HG02852 (cell line): ENCODE measurements at regions not wholly inside any gene's neighbourhood (a gene's known extent, or its start where the extent isn't known, plus 50 kb on each side); places are given as distances from the start of the nearest gene placed in this dataset.
"Not testable (repeated sequence)": the region's sequence is repeated elsewhere in the genome, so short reads cannot be mapped to it uniquely, and the experiment has no call there.

Source experiments
- ATAC-seq: cut with Tn5 transposase; IDR thresholded peaks from one replicate; pipeline ENCODE4 v1.9.1; 2021; ENCODE audit warnings: mild to moderate bottlenecking, moderate library complexity; ENCODE audit not compliant: unreplicated experiment

DNA sequence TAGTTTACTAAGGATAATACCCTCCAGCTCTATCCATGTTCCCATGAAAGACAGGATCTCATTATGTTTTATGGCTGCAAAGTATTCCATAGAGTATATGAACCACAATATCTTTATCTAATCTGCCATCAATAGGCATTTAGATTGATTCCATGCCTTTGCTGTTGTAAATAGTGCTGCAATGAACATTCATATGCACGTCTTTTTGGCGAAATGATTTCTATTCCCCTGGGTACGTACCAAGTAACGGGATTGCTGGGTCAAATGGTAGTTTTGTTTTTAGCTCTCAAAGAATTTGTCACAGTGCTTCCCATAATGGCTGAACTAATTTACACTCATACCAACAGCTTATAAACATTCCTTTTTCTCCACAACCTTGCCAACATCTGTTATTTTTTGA is 750.9 kb downstream of the BRINP3 start:
- ATAC-seq = no peak

DNA sequence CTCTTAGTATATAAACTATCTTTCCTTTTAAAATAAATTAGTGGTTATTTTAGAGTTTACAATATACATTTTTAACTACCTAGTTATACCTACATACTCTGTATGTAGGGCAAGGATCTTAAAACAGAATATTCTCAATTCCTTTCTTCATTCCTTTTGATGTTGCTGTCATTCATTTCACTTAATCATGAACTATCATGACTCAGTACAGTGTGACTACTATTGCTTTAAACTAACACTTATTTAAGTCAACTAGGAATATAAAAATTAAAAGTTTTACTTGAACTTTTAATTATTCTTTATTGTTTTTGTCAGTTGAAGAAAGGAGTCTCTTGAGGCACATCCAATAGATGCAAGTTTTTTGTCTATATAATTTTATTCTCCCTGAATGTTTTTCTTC is 726.4 kb downstream of the BRINP3 start:
- no peak for ATAC-seq

DNA sequence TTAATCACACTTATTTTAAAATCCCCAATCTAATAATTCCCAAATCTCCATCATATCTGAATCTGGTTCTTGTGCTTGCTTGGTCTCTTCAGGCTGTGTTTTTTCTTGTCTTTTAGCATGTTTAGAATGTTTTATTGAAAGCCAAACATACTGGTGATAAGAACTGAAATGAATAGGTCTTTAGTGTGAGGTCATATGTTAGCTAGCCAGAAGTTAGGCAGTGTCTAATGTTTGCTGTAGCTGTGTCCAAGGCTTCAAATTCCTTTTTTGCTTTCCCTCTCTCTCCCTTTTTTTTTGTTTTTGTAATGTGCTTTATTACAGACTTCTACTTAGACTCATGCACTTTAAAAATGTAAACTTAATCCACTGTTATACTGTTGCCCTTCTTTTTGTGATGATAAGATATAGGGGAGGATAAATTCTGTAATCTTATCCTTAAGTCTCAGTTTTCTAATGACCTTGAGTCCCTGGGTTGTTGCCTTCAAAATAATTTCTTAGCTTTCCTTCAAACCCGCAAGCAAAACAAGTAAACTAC is 725.1 kb downstream of the BRINP3 start:
- ATAC-seq = no peak

DNA sequence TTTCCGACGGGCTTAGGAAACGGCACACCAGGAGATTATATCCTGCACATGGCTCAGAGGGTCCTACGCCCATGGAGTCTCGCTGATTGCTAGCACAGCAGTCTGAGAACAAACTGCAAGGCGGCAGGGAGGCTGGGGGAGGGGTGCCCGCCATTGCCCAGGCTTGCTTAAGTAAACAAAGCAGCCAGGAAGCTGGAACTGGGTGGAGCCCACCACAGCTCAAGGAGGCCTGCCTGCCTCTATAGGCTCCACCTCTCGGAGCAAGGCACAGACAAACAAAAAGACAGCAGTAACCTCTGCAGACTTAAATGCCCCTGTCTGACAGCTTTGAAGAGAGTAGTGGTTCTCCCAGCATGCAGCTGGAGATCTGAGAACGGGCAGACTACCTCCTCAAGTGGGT is 722.6 kb downstream of the BRINP3 start:
- ATAC-seq = not testable (repeated sequence)

DNA sequence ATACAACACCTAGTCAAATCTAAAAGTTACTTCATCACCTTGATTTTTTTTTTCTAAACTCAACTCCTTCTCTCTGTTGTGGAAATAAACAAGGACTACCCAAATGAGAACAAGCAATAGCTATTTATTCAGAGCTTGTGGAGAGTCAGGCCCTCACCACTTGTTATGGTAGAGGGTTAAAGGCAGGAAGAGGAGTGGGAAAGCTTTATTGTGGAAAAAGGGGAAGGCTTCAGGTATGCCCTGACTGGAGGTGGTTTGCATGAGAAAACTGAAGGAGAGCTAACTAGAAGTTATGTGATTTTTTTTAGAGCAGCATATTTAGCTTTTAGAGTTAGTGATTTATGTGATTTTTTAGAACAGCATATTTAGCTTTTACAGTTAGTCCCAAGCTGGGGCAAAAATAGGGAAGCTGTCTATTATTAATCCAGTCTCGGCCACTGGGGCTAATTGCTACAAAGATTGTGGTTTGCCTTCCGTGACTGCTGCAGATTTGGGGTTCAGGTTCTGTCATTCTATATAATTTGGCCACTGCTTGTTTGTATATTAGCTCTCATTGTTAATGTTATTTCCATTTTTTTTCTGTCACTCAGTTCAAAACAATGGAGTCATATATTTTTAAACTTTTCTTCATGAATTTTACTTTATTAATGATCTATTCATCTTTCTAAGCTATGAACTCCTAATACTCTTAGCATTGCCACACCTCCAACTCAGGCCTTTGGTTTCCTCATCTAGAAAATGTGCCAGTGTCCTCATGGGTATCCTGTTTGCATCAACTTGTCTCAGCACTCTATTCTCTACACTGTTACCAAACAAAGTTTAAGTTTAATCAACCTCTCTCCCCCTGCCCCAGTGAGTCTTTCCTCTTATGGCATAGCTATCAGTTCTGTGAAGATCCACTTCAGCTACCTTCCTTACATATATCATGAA is 713.0 kb downstream of the BRINP3 start:
- no peak for ATAC-seq

DNA sequence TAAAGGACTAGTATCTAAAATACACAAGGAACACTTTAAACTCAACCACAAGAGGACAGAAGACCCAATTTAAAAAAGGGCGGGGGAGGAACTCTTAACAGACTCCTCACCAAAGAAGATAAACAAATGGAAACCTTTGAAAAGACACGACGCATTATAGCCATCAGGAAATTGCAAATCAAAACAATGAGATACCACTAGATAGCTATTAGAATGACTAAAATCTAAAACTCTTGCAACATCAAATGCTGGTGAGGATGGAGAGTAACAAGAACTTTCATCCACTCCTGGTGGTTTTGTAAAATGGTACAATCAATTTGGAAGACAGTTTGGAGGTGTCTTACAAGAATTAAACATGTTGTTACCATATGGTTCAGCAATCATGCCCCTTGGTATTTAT is 708.2 kb downstream of the BRINP3 start:
- ATAC-seq = no peak

DNA sequence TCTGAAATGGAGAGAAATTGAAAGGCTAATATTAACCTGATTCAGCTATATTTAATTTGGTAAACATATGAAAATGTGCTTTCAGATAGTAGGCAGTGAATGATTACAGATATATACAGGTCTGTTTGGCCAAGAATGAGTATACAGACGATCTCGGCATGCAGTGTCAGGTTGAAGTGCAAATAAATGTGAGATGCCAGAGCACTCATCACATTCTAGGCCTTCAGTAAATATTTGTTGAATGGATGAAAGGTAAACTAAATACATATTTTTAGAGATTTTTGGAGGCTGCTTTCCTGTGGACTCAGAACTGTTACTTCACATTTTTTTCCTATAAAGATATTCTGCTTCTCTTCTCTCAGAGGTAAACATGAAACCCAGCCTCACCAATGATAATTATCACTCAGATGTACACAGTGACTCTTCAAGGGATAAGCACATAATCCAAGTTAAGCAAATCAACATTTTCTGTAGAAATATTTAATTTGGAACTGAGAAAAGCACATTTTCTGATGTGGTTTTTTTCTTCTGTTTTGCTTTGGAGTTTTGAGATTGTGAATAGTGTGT is 702.9 kb downstream of the BRINP3 start:
- no peak for ATAC-seq

DNA sequence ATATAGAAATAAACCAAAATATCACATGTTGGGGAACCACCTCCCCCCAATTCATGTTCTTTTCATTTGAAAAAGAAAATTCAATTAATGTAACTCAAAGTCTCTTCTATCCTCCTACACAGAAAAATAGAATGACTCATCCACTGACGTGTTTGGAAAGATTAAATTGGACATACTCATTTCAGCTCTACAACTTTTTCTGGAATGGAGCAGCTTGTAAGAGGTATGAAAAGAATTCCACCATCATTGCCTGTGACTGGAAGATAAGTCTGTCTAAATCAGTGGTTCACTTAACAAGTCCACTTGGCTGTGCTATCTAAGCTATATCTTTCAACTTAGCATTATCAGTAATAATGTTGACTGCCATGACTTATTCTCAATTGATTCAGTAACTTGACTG is 702.3 kb downstream of the BRINP3 start:
- no peak for ATAC-seq

DNA sequence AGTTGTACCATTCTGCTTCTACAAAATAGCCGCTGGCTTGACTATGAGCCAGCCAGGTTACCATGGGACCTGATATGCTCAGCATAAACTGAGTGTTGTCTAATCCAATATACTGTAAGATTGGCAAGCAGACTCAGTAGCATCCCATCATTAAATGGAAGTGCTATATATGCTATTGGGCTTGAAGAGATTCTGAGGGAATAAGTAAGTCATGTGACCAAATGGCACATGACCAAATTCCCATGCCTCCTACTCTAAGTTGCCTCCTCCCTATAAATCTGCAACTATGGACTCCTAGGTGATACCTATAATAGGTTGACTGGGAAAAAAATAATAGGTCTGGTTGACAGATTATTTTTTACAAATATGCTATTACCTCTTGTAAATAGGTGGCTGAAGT is 698.6 kb downstream of the BRINP3 start:
- no peak for ATAC-seq

DNA sequence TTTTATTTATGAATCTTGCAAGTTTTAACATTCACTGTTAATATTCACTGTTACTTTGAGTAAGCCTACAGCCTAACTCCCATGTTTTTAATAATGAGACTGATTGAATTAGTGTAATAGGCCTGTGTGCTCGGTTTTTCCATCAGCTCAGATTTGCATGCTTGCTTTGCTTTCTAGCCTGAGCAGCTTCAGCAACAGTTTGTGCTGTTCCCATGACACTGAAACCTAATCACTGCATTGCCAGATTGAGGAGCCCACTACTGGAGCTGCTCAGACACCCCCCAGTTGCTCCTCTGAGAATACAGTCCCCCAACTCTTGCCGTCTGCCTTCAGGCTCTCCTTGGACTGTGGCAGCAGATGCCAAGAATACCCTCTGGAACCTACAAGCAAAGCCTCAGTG is 695.4 kb downstream of the BRINP3 start:
- ATAC-seq = no peak

DNA sequence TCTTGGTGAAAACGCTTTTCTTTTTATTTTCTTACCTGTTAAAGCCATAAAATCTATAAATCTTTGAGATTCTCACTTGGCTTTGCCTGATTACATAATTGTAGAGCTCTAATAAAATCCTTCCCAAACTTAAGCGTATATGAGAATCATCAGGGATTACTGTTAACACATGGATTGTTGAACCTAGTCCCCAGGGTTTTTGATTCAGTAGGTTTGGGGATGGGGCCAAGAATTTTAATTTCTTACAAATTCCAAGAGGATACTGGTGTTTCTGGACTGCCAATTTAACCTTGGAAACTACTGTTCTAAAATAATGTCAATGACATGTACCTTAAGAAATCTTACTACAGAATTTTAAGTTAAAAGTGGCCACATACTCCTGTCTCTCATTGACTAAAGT is 694.2 kb downstream of the BRINP3 start:
- no peak for ATAC-seq

DNA sequence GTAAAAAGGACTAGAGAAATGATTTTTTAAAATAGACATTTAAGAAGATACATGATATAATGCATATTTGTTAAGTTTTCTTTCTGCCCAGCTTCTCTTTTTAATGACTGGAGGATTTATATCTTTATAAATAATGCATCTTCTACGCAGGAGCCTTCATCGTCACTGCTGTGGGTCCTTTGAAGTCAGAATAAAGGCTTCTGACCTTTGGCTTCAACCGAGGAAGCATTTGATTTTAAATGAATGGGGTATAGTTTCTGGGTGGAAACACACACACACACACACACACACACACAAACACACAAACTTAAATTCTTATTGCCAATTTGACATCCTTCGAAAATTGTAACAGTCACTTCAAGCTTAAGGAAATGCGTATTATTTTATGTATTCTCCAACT is 690.9 kb downstream of the BRINP3 start:
- no peak for ATAC-seq

DNA sequence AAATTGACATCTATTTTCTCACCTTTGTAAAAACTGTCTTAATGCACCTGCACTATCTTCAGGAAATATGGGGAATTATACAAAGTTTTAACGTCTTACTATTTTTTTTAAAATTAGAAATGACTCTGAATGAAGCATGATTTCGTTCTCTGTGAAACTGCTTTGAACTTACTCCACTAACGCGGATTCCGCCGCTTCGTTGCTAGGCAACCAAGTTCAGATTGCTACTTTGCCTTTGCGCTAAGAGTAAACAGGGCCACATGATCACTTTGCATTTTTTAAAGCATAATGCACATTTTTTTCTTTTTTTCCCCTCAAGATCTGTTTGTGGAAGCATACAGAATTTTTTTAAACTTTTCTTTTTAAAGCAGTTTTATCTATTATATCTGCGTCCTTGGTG is 690.5 kb downstream of the BRINP3 start:
- ATAC-seq = no peak

DNA sequence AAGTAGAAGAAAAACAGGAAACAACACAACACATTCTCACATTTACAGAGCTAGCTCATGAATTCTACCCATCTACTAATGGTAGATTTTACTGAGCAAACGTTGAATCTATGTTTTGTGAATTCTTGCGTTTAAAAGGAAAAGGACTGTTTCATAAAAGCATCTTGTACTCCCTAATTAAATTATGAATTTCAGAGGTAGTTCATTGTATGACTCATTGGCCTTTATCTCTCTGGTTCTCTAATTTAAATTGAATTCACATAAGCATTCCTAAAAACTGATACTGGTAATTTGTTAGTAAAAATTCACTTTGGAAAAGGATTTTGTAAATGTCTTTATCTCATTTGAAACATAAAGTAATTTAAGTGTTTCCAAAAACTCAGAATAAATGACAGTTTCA is 687.3 kb downstream of the BRINP3 start:
- no peak for ATAC-seq

DNA sequence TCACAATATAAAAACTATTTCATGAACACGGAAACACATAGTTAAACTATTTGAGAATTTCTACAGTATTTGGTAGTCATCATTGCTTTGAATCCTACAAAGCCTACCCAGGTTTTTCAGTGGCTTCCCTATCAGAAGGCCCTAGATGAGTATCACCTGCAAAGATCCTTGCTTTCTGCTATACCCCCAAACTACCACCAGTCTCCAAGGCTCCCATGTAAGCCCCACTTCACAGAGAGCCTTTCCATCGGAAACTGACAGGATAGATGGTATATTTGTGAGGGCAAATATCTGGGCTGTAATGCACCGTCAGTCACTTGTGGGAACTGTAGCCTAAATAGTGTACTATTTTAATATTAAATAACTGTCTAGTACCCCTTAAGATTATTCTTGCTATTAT is 674.3 kb downstream of the BRINP3 start:
- ATAC-seq = no peak

DNA sequence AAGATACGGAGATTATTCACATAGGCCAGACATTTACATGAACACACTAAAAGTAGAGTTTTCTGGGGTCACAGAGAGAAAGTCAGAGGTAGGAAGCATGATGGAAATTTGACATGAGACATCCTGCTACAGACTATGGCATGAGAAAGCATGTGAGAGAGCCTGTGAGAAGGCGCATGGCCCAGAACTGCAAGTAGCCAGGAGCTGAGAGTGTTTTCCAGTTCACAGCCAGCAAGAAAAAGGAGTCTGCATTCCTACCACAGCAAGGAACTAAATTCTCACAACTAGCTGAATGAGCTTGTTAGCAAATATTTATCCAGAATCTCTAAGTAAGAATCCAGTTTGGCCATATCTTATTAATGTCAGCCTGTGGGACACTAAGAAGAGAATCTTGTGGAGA is 673.3 kb downstream of the BRINP3 start:
- no peak for ATAC-seq

DNA sequence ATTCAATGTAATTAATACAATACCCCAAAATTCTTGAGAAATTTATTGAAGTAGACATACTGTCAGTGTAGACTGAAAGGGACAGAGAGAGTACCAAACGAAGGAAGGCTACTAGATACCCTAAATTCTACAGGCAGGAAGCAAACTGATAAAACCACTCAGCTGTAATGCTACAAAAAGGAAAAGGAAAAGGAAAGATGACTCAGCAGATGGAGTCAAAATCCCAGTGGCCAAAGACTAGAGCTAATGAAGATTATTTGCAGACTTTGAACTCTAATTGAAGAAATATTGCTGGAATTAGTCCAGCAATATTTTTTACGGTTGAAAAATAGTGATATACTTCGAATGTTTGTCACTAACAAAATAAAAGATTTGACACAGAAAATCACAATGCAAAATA is 671.9 kb downstream of the BRINP3 start:
- no peak for ATAC-seq

DNA sequence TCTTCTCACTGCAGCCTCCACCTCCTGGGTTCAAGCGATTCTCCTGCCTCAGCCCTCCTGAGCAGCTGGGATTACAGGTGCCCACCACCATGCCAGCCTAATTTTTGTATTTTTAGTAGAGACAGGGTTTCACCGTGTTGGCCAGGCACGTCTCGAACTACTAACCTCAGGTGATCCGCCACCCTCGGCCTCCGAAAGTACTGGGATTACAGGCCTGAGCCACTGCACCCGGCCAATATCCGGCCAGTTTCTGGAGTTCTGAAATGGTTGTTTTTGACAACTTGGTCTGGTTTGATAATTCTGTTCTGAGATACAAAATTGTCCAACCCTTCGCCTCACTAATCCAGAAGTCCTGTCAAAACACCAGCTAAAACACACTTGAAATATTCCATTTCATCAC is 667.0 kb downstream of the BRINP3 start:
- ATAC-seq = not testable (repeated sequence)

DNA sequence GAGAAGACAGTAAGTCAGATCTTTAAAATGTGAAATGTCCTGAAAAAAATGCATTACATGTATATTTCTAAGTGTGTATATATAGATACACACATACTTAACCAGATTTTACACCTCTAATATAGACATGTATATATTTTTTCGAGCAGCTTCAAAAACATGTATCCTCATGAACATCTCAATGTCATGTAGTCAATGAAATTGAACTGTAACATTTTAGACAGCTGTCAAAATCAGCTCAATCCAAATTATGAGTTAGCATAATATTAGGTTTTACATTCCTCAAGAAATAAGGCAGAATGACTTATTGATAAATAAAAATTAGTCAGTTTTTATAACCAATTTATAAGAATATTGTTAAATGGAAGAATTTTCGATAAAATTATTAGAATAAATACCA is 665.7 kb downstream of the BRINP3 start:
- ATAC-seq = no peak

DNA sequence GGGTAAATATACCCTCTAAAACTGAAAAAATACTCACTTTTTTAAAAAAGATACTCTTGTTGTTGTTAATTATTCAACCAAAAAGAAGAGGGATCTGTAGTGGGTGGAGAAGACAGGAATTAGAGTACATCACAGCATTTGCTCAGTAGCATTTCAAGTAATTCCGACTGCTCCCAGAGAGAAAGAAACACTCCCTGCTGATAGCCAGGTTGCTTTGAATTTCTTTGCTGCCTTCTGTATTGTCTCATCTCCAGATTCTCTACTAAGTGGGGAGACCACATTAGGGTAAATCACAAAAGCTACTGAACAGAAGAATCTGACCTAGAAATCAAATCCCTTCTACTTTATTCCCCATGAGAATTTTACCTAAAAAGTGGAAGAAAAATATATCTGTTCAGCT is 661.1 kb downstream of the BRINP3 start:
- ATAC-seq = no peak

DNA sequence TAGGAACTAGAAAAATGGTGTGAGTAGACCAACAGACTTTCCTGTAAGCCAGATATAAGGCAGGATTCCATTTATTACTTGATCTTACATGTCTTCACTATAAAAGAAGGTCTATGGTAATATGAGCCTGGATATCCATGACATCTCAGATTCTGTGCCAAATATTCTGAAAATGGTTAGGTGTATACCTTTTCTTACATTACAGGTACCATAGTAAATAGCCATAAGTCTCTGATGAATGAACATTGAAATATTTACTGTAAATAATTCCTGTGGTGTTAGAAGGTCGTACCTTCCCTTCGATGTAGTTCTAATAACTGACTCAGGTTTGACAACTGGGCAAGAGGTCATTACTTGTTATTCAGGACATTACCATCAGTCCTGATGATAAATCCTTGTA is 657.9 kb downstream of the BRINP3 start:
- no peak for ATAC-seq

DNA sequence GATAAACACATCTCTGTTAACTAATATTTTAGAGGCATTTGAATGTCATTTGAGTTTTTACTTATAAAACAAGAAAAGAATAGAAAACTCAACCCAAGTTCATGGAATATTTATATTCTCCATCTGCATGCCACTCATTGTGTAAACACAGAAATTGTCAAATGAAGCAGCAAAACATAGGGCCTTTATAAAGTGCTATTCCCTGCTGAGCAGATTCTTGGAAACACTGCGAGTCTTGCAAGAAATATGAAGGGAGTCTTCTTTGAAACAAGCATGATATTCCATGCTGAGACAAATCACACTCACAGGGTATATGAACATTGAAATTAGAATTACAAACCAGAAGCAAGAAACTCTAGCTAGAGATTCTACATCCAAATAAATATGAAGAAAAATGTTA is 655.8 kb downstream of the BRINP3 start:
- ATAC-seq = no peak
